Neural cell (in vitro differentiated cells): ENCODE measurements at regions not wholly inside any gene's neighbourhood (a gene's known extent, or its start where the extent isn't known, plus 50 kb on each side); places are given as distances from the start of the nearest gene placed in this dataset.

Experiments used
- H2AFZ ChIP-seq: fragments of 200-600, 300-800 bp; sonication (generic), shearing (Covaris generic); 2 replicates; pipeline ENCODE4 v1.6.0; 2014; ENCODE audit warnings: low read depth, mild to moderate bottlenecking, antibody characterized with exemption, low read length, moderate library complexity
- H3F3A ChIP-seq: fragments of 200-600 bp; shearing (Covaris generic); 2 replicates; pipeline ENCODE4 v1.6.1; 2016; ENCODE audit warnings: mild to moderate bottlenecking, moderate library complexity, mixed read lengths, antibody characterized with exemption, low read length; ENCODE audit not compliant: insufficient read depth, poor library complexity, severe bottlenecking
- H3K27ac ChIP-seq: fragments of 200-600, 300-800 bp; sonication (generic), shearing (Covaris generic); 2 replicates; pipeline ENCODE4 v1.5.1; 2014; ENCODE audit warnings: mild to moderate bottlenecking, low read length, moderate library complexity
- H3K27me3 ChIP-seq: fragments of 300-800, 200-600 bp; sonication (generic), shearing (Covaris generic); 2 replicates; pipeline ENCODE4 v1.6.0; 2014; ENCODE audit warnings: mild to moderate bottlenecking, low read depth, low read length, moderate library complexity; ENCODE audit not compliant: insufficient read depth
- H3K36me3 ChIP-seq: fragments of 300-800, 200-600 bp; sonication (generic), shearing (Covaris generic); 2 replicates; pipeline ENCODE4 v1.5.1; 2014; ENCODE audit warnings: mild to moderate bottlenecking, antibody characterized with exemption, low read length, moderate library complexity; ENCODE audit not compliant: insufficient read depth
- H3K4me2 ChIP-seq: fragments of 300-800, 200-600 bp; sonication (generic), shearing (Covaris generic); 2 replicates; pipeline ENCODE4 v1.6.0; 2014; ENCODE audit warnings: mild to moderate bottlenecking, low read length
- H3K4me3 ChIP-seq: fragments of 300-800, 200-600 bp; sonication (generic), shearing (Covaris generic); 2 replicates; pipeline ENCODE4 v1.5.1; 2014; ENCODE audit warnings: mild to moderate bottlenecking, low read length, moderate library complexity
- H3K79me2 ChIP-seq: fragments of 200-600 bp; shearing (Covaris generic); replicated peaks from 2 replicates; pipeline ENCODE4 v1.6.0; 2014; ENCODE audit warnings: mild to moderate bottlenecking, low read length, moderate library complexity; ENCODE audit not compliant: insufficient read depth
- H3K9ac ChIP-seq: fragments of 300-800, 200-600 bp; sonication (generic), shearing (Covaris generic); 2 replicates; pipeline ENCODE4 v1.6.1; 2016; ENCODE audit warnings: mild to moderate bottlenecking, low read length, mixed read lengths
- H3K9me2 ChIP-seq: fragments of 200-600 bp; shearing (Covaris generic); 2 replicates; pipeline ENCODE4 v1.6.1; 2016; ENCODE audit warnings: mild to moderate bottlenecking, low read length, mixed read lengths; ENCODE audit not compliant: insufficient read depth
- H3K9me3 ChIP-seq: fragments of 200-600, 300-800 bp; sonication (generic), shearing (Covaris generic); 2 replicates; pipeline ENCODE4 v1.6.1; 2016; ENCODE audit warnings: mild to moderate bottlenecking, mixed run types, low read length, moderate library complexity, mixed read lengths
- H4K20me1 ChIP-seq: fragments of 200-600 bp; shearing (Covaris generic); 2 replicates; pipeline ENCODE4 v1.6.1; 2016; ENCODE audit warnings: mild to moderate bottlenecking, mixed run types; ENCODE audit not compliant: insufficient read depth
- EP300 ChIP-seq: fragments of 450-650 bp; conservative IDR thresholded peaks from 2 replicates; pipeline ENCODE4 v1.6.1; 2014; ENCODE audit warnings: antibody characterized with exemption, mild to moderate bottlenecking, moderate library complexity; ENCODE audit not compliant: poor library complexity, severe bottlenecking
- EZH2 ChIP-seq: fragments of 200-600, 300-800 bp; shearing (Covaris generic), sonication (generic); IDR thresholded peaks from 2 replicates; pipeline ENCODE4 v1.6.1; 2014; ENCODE audit warnings: antibody characterized with exemption, low read length, borderline replicate concordance, mild to moderate bottlenecking; ENCODE audit not compliant: insufficient read depth, poor library complexity, severe bottlenecking
- MXI1 ChIP-seq: fragments of 450-650 bp; conservative IDR thresholded peaks from 2 replicates; pipeline ENCODE4 v1.6.1; 2014; ENCODE audit warnings: antibody characterized with exemption, mild to moderate bottlenecking; ENCODE audit not compliant: poor library complexity, severe bottlenecking
- POLR2AphosphoS5 ChIP-seq: IDR thresholded peaks from 2 replicates; pipeline ENCODE4 v1.6.1; 2012
- RAD21 ChIP-seq: fragments of 450-650 bp; conservative IDR thresholded peaks from 2 replicates; pipeline ENCODE4 v1.6.1; 2014; ENCODE audit warnings: antibody characterized with exemption, mild to moderate bottlenecking, moderate library complexity
- SMC3 ChIP-seq: fragments of 450-650 bp; conservative IDR thresholded peaks from 2 replicates; pipeline ENCODE4 v1.6.1; 2014; ENCODE audit warnings: antibody characterized with exemption, mild to moderate bottlenecking, moderate library complexity; ENCODE audit not compliant: poor library complexity
- TAF1 ChIP-seq: IDR thresholded peaks from 2 replicates; pipeline ENCODE4 v1.6.1; 2012; ENCODE audit warnings: low read depth
- TF ChIP-seq, protein P1 (sequence below): fragments of 450-650 bp; IDR thresholded peaks from 2 replicates; pipeline ENCODE4 v1.5.1; 2014; ENCODE audit warnings: antibody characterized with exemption, mild to moderate bottlenecking, moderate library complexity; ENCODE audit not compliant: poor library complexity, severe bottlenecking
- TF ChIP-seq, protein P2 (sequence below): IDR thresholded peaks from 2 replicates; pipeline ENCODE4 v1.6.1; 2012; ENCODE audit warnings: borderline replicate concordance

DNA sequence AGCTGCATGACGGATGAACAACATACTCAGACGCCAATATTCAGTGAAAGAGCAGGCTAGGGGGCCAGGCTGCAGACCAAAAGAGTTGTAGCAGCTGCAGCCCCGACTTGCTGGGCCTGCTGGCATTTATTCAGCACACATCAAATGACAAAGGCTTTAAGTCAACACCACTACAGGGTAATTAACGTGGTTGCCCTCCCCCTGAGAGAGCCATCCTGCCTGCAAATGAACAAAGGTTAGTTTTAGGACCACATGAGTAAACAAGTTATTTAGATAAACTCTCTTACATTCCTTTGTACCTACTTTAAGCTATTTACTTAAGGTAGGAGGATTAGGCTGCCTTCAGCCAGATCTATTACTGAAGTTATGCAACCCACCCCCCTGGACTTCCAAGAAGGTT, 1329.1 kb downstream of the PCDH18 start:
- H3K4me2 ChIP-seq = no peak overlapping the region
- H3K9me2 ChIP-seq = no peaks in the 10 kb centered on the region
- H2AFZ ChIP-seq = no peak overlapping the region
- no peaks in the 10 kb centered on the region for H3K79me2 ChIP-seq
- H3K9ac ChIP-seq = no peak overlapping the region
- no peaks in the 10 kb centered on the region for H3K9me3 ChIP-seq
- no peaks in the 10 kb centered on the region for H3K27me3 ChIP-seq
- H3K36me3 ChIP-seq = no peaks in the 10 kb centered on the region
- no peak overlapping the region for H3K4me3 ChIP-seq
- H4K20me1 ChIP-seq = no peaks in the 10 kb centered on the region
- no peak overlapping the region for H3K27ac ChIP-seq
- TF ChIP-seq RAD21 = no peak
- no peak for TF ChIP-seq MXI1
- no peak for TF ChIP-seq EP300
- TF ChIP-seq, protein P1, sequence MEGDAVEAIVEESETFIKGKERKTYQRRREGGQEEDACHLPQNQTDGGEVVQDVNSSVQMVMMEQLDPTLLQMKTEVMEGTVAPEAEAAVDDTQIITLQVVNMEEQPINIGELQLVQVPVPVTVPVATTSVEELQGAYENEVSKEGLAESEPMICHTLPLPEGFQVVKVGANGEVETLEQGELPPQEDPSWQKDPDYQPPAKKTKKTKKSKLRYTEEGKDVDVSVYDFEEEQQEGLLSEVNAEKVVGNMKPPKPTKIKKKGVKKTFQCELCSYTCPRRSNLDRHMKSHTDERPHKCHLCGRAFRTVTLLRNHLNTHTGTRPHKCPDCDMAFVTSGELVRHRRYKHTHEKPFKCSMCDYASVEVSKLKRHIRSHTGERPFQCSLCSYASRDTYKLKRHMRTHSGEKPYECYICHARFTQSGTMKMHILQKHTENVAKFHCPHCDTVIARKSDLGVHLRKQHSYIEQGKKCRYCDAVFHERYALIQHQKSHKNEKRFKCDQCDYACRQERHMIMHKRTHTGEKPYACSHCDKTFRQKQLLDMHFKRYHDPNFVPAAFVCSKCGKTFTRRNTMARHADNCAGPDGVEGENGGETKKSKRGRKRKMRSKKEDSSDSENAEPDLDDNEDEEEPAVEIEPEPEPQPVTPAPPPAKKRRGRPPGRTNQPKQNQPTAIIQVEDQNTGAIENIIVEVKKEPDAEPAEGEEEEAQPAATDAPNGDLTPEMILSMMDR = no peak
- TF ChIP-seq, protein P2, sequence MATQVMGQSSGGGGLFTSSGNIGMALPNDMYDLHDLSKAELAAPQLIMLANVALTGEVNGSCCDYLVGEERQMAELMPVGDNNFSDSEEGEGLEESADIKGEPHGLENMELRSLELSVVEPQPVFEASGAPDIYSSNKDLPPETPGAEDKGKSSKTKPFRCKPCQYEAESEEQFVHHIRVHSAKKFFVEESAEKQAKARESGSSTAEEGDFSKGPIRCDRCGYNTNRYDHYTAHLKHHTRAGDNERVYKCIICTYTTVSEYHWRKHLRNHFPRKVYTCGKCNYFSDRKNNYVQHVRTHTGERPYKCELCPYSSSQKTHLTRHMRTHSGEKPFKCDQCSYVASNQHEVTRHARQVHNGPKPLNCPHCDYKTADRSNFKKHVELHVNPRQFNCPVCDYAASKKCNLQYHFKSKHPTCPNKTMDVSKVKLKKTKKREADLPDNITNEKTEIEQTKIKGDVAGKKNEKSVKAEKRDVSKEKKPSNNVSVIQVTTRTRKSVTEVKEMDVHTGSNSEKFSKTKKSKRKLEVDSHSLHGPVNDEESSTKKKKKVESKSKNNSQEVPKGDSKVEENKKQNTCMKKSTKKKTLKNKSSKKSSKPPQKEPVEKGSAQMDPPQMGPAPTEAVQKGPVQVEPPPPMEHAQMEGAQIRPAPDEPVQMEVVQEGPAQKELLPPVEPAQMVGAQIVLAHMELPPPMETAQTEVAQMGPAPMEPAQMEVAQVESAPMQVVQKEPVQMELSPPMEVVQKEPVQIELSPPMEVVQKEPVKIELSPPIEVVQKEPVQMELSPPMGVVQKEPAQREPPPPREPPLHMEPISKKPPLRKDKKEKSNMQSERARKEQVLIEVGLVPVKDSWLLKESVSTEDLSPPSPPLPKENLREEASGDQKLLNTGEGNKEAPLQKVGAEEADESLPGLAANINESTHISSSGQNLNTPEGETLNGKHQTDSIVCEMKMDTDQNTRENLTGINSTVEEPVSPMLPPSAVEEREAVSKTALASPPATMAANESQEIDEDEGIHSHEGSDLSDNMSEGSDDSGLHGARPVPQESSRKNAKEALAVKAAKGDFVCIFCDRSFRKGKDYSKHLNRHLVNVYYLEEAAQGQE = no peak
- H3F3A ChIP-seq = no peaks in the 10 kb centered on the region

DNA sequence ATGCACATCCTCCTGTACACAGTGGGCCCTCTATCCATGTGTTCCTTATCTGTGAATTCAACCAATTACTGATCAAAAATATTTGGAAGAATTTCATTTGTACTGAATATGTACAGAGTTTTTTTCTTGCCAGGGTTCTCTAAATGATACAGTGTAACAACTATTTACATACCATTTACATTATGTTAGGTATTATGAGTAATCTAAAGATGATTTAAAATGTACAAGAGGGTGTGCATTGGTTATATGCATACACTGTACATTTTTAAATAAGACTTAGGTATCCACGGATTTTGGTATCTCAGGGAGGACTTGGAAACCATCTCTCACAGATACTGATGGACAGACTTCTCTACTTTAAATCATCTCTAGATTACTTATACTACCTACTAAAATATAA, 1333.9 kb downstream of the PCDH18 start:
- TF ChIP-seq RAD21 (no peak), SMC3 (no peak), MXI1 (no peak), EP300 (no peak), POLR2AphosphoS5 (no peak), TAF1 (no peak), EZH2 (no peak)
- TF ChIP-seq, protein P1 = no peak
- TF ChIP-seq, protein P2 = no peak
- Histone ChIP-seq H3K9ac (no peak overlapping the region), H3K79me2 (no peaks in the 10 kb centered on the region), H3K27me3 (no peaks in the 10 kb centered on the region), H3F3A (no peaks in the 10 kb centered on the region), H3K9me3 (no peaks in the 10 kb centered on the region), H4K20me1 (no peaks in the 10 kb centered on the region), H2AFZ (no peak overlapping the region), H3K4me2 (no peak overlapping the region), H3K27ac (no peak overlapping the region), H3K36me3 (no peaks in the 10 kb centered on the region), H3K4me3 (no peak overlapping the region), H3K9me2 (no peaks in the 10 kb centered on the region)
